ENCODE measurements at regions not wholly inside any gene's neighbourhood (a gene's known extent, or its start where the extent isn't known, plus 50 kb on each side); places are given as distances from the start of the nearest gene placed in this dataset.
"Not testable (repeated sequence)": the region's sequence is repeated elsewhere in the genome, so short reads cannot be mapped to it uniquely, and the experiment has no call there.

DNA sequence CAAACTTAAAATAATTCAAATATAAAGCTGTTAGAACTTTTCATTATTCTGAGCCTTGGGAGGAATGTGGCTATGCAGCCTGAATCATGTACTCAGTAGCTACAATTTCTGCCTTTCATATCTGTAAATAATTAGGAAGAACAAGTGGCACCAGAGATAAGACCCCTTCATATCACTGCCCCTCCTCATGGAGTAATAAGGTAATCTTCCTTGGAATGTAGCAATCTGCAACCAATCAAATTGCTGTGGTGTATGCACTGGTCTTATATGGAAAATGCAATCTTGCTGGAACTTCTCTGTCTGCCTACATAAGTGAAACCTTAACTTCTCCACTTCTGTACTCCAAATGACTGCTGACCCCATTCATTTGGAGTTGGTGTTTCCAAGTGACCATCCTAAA, 104.4 kb upstream of the VANGL1 start:
- no peak overlapping the region for H3K4me3 ChIP-seq
- no peak overlapping the region for H3K27ac ChIP-seq

DNA sequence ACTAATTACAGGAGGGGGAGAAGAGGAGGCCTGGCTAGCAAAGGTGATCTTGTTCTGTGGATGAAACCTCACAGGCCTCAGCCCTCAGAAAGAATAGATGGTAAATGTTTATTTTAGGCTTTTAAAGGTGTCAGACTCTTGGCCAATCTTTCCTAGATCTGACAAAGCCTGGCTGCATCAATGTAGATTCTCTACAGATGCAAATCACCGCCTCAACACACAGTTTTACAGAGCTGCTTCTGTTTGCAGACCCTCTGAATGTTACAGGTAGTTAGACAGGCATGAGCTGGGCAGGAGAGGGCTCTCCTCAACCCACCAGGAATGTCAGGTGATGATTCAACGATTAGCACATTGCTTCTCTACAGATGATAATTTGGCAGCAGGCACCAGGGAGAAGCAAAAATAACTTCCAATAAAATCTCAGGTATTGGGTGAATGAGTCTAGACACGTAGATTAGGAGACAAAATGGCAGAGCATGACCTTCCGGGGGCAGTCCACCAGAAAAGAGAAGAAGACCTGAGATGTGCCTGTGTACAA, 105.4 kb upstream of the VANGL1 start:
- no peak overlapping the region for H3K27ac ChIP-seq
- H3K4me3 ChIP-seq: no peak overlapping the region

DNA sequence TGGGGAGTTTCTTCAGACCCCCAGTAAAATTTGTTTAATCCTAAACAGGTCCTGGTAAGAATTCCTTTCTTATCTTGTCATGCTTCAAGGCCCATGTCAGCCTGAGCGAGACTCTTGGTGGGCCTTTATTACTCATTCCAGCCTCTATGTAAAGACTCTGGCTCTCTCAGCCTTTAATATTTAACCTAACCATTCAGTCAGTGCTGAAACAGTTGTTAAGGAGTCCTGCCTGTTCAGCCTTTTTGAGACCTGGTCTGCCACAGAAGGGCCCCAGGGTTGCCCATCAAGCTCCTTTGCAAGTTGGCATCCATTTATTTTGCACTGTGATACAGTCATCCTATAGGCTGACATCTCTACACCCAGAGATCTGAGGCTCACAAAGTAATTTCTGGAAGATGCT, 107.7 kb upstream of the VANGL1 start:
- no peak overlapping the region for H3K4me3 ChIP-seq
- no peak overlapping the region for H3K27ac ChIP-seq

DNA sequence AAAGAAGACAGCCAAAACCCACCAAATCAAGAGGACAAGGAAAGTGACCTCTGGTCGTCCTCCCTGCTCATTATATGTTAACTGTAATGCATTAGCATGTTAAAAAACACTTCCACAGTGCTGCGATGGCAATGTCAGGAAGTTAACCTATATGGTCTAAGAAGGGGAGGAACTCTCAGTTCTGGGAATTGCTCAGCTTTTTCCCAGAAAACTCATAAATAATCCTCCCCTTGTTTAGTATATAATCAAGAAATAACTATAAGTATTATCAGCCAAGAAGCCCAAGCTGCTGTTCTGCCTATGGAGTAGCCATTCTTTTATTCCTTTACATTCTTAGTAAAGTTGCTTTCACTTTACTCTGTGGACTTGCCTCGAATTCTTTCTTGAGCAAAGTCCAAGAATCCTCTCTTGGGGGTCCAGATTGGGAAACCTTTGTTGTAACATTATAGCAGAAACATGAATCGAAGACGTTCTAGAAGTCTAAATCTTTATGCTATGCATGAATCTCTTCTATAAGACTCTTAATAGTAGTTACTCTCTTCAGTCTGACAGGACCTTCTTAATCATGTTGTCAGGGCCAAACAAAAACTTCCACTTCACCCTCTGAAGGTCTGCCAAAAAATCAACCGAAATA, 110.0 kb upstream of the VANGL1 start:
- no peak overlapping the region for H3K27ac ChIP-seq
- no peak overlapping the region for H3K4me3 ChIP-seq

DNA sequence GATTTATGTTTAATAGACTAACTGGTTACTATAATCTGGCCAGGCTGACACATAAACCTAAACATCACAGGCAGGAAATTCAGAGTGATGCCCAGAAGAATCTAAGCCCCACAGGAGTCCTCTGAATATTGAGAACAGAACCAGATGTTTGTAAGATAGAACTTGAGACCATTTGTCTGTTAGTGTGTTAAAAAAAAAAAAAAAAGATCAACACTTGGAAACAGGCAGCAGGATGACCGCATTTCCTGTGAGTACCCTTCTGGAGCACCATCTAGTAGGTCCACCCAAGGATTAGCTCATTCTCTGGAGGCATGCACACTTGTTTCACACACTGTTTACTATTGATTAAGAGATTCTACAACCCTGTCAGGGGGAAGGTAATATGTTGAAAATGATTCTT, 111.4 kb upstream of the VANGL1 start:
- no peak overlapping the region for H3K27ac ChIP-seq

DNA sequence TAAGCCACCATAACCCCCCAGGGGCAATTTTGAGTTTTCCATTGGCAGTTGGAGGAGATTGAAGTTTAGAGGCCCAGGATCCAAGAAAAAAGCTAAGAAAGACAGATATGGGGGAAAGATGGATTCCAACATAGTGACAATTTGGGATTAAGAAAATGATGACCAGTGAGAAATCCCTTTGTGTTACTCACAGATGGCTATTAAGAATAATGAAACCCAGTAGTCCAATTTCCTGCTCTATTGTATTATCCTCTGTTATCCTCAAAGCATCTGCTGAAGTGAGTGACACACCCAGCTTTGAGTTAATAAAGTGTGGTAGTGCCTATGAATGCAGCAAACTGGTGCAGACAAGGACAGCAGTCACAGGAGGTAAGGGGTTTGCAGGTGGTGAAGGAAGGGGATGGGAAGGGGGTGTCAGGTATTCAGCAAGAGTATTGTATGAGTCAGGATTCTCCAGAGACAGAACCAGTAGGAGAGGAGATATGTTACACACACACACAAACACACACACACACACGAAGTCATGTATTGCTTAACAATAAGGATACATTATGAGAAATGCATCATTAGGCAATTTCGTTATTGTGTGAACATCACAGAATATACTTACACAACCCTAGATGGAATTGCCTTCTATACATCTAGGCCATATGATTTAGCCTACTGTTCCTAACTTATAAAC, 112.4 kb upstream of the VANGL1 start:
- H3K4me3 ChIP-seq: no peak overlapping the region

More for the DNA sequence above, 111.4 kb upstream of the VANGL1 start:
- no peak overlapping the region for H3K4me3 ChIP-seq

DNA sequence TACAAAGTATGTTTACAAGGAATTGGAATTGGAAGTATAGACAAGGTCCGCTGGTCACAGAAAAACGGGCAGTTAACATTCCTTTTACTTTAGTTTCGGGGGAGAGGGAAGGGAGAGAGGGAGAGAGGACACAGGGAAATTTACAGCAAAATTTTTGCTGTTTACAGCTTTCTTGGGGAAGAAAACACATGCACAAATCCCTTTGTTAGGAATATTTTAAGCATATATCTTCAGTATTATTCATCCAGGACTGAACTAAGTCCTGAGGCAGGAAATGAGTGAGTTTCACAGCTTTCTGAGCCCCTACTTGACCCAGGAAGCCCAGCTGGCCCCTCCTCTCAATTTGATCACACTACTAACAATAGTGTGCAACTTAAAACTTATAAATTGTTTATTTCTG, 113.4 kb upstream of the VANGL1 start:
- H3K27ac ChIP-seq, H3K4me3 ChIP-seq: not testable (repeated sequence)

More for the DNA sequence above, 112.4 kb upstream of the VANGL1 start:
- H3K27ac ChIP-seq: peak overlapping the region in 1 of 21 experiments; percentile 8

DNA sequence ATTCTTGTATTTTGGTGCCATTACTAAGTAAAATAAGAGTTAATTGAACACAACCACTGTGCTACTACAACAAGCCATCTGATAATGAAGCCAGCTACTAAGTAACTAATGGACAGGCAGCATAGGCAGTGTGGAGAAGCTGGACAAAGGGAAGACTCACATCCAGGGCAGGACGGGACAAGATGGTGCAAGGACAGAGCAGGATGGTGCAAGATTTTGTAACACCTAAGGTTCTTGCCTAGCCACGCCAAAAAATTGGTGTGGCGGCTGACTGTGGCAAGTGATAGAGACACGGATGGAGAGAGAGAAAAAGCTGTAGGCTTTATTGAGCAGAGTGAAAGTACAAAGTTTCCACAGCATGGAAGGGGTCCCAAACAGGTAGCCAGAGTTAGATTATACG, 114.0 kb upstream of the VANGL1 start:
- no peak overlapping the region for H3K27ac ChIP-seq

DNA sequence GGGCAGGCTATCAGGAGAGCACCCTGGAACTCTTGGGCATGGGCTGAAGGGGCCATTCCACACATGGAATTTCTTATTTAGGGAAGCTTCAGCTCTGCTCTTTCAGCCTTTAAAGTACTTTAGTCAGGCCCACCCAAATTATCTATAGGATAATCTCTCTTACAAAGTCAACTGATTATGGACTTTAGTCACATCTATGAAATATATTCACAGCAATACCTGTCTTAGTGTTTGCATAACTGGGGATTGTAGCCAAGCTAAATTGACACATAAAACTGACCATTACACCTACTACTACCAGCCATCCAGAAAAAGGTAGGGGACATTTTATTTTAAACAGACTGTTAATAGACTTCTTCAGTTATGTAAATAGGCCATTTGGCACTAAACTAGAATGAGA, 114.9 kb upstream of the VANGL1 start:
- H3K4me3 ChIP-seq: no peak overlapping the region
- no peak overlapping the region for H3K27ac ChIP-seq

More for the DNA sequence above, 114.0 kb upstream of the VANGL1 start:
- H3K4me3 ChIP-seq: no peak overlapping the region

DNA sequence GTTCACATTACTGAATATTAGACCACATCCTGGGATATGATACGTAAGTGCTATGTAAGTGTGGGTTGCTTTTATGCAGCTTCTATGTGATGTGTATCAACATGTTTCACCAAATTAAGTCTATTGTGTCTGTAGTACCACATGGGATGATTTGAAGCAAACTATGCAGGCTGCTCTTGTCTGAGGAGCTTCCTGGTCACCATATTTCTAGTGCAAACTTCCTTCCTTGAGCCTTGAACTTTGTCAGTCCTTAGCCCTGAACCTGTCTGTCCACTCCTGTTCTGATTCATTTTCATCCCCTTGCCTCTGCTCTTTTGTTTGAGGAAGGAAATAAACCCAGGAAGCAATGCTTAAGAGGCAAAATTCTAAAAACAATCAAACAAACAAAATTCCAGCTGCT, 117.5 kb upstream of the VANGL1 start:
- no peak overlapping the region for H3K27ac ChIP-seq
- no peak overlapping the region for H3K4me3 ChIP-seq

DNA sequence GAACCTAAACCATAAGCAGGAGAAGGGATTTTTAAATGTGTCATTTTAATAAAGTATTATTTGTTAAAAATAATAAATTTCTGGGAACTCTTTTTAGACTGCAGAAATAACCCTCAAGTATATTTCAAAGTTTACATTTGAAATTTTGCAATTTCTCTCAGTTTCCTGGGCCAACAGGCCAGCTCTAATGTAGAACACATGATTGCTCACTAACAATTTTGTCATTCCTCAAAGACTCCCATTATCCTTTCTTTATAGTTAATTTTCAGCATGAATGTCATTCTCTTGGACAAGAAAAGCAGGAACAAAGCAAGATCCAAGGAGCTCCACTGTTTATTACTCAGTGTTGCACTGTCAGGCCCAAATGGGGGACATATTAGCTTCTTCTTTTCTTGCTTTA, 119.4 kb upstream of the VANGL1 start:
- no peak overlapping the region for H3K27ac ChIP-seq
- no peak overlapping the region for H3K4me3 ChIP-seq

DNA sequence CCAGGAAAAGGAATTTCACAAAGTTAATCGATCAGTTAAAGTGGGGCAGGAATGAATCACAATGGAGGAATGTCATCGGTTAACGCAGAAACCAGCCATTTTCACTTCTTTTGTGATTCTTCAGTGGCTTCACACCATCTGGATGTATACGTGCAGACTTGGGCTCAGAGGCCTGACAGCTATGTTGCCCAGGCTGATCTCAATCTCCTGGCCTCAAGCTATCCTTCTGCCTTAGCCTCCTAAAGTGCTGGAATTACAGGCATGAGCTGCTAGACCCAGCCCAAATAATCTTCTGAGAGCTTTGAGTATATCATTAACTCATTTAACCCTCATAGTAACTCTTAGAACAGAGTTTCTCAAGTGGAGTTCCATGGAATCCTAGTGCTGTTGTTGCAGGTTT, 126.5 kb upstream of the VANGL1 start:
- no peak overlapping the region for H3K4me3 ChIP-seq
- no peak overlapping the region for H3K27ac ChIP-seq

DNA sequence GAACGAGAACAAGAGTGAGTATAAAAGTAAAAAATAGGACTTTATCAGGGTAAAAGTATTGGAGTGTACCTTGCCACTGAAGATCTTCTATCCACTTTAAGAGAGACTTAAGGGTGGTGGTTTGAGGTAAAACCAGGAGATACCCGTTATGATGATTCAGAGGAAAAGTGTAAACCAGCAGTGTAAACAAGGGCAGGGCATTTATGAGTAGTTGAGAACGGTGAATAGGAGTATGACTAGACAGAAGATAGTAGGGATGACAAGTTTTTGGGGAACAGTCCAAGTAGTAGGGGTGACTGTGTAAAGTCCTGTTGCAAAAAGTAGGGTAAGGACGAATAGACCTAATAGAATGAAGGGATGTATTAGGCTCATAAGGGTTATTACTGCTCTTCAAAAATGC, 131.5 kb upstream of the VANGL1 start:
- not testable (repeated sequence) for H3K27ac ChIP-seq, H3K4me3 ChIP-seq

DNA sequence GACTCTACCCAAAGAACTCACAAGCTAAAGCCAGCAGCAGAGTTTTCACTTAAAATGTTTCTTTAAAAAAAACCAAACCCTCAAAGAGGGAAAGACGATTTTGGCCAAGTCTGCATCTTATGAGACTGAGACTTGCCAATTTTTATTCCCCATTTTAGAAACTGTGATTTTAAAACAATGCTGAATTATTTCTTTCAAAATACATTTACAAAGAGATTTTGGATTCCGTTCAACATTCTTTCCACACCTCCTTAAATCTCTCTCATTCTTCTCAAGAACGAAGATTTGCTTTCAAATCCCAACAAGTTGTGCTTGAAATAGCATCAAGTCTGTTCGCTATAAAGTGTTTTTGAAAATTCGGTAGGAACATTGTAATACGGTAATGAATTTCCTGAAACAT, 133.9 kb upstream of the VANGL1 start:
- Histone ChIP-seq H3K4me3 (no peak overlapping the region), H3K27ac (no peak overlapping the region)

DNA sequence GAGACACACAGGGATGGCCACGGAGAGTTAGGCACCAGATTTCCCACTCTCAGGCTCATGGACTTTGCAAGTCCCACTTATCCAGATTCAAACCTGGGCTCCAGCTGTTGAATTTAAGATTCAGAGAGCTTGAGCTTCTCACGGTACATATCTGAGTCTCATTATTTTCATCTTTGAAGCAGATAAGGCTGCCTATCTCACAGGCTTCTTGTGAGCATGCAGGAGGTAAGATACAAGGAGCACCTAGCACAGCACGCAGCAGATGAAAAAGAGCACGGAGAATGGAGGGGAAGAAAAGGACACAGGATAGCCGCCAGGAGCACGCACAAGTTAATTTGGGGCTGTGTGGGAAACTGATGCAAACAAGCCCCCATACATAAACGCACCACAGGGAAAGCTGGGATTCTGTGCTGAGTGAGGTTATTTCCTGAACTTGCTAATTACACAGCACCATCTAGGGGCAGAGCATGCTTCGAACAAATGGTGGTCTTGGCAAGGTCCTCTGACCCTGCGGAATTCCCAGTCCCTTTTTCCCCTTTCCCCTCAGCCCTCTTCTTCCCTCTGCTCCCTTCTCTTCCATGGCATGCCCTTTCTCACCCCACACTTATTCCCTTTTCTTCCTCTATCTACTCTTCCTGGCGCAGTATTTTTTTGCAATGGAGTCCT, 134.7 kb upstream of the VANGL1 start:
- H3K4me3 ChIP-seq: no peak overlapping the region
- H3K27ac ChIP-seq: no peak overlapping the region

DNA sequence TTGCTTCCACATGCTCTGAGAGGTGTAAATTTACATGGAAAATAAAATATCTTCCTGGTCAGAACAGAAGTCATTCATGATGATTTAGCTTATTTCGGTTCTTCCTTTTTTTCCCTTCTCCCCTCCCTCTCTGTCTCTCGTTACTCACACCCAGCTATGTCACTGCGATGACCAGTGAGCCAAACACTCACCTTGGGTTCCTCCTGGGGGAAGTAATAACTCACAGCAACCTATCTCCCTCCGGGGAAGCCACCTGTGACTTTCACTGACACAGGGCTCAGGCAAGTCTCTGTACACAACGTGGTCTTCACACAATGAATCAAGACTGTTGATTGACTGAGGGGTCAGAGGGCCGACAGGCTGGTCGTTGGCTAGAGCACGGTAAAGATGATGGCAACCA, 135.3 kb upstream of the VANGL1 start:
- no peak overlapping the region for H3K27ac ChIP-seq
- no peak overlapping the region for H3K4me3 ChIP-seq

DNA sequence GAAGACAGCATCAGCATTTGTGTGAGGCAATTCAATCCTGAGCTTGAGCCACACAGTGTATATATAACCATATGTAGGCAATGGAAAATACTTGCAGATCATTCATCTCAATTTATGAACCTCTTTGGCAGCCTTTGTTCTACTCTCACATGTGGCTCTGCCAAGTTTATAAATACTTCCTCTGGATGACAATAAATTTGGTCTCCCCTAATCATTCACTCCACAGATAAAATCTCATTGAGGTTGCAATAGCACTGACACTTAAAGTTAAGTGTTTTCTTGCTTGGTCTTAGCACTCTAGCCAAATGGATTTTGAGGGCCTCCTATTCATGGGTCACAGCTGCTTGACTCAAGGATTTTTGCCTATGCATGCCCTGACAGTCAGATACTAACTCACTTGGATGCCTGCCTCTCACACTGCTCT, 136.6 kb upstream of the VANGL1 start:
- no peak overlapping the region for H3K4me3 ChIP-seq
- H3K27ac ChIP-seq: no peak overlapping the region

DNA sequence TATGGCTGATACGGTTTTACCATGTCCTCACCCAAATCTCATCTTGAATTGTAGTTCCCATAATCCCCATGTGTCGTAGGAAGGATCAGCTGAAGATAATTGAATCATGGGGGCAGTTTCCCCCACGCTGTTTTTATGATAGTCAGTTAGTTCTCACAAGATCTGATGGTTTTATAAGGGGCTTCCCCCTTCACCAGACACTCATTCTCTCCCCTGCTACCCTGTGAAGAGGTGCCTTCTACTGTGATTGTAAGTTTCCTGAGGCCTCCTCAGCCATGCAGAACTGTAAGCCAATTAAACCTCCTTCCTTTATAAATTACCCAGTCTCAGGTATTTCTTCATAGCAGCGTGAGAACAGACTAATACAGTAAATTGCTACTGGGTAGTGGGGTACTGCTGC, 139.6 kb upstream of the VANGL1 start:
- H3K4me3 ChIP-seq, H3K27ac ChIP-seq: not testable (repeated sequence)

DNA sequence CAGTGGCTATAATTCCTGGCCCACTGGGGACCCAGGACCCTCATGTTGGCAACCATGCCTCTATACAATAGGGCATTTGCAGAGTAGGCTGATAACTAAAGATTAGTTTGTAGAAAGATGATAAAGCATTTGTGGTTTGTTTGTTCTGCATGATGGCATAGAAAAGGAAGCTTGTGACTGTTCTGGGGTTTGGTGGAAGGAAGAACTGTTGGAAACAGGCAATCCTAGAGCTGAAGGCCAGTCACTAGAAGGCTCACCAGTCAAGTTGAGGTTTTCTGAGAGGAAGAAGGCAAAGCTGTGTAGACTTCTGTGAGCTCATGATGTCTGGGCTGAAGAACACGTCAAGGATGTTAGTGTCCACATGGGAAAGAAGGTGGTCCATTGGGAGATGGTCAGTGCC, 140.3 kb upstream of the VANGL1 start:
- Histone ChIP-seq H3K4me3 (no peak overlapping the region), H3K27ac (no peak overlapping the region)

DNA sequence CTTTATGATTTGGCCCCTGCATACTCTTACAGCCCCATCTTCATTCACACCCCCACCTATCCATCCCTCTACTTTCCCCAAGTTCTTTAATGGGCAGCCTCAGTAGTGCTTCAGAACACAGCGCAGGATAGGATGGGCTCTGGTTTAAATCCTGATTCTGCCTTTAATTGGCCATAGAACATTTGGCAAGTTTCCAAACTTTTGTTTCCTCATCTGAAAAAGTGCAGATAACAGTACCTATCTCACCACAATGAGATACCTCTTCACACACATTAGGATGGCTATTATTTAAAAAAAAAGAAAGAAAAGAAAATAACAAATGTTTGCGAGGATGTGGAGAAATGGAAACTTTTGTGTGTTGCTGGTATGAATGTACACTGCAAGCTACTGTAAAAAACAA, 142.5 kb upstream of the VANGL1 start:
- Histone ChIP-seq H3K27ac (no peak overlapping the region), H3K4me3 (no peak overlapping the region)

DNA sequence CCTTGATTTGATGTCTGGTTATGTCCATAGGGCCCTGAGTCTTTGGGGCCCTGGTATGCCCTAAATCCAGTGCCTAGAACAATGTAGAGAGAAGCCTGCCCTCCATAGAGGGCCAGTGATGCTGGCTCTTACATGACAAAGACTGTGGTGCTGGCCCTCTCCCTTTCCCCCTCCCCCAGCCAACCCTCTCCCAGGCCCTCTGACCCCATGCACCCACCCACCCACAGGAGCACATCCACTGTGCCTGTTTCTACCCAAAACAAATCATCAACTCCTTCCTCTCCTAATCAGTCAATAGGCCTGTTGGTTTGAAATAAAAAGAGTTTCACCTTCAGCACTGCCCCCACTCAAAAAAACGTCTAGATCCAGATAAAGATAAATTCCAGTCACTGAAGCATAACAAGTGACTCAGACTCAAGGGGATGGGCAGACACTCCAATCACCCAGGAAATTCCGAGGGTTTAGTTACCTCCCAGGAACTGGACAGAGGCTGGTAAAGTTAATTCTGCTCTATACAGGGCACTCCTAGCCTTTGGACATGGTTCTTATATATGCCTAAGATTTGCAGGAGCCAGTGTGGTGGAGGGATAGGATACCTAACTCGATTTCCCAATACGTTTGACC, 144.8 kb upstream of the VANGL1 start:
- no peak overlapping the region for H3K4me3 ChIP-seq

More for the DNA sequence above, 144.8 kb upstream of the VANGL1 start:
- no peak overlapping the region for H3K27ac ChIP-seq
